Bronchial epithelial cell (primary cell): ENCODE measurements at regions not wholly inside any gene's neighbourhood (a gene's known extent, or its start where the extent isn't known, plus 50 kb on each side); places are given as distances from the start of the nearest gene placed in this dataset.

Experiments used
- DNase-seq: peaks from one replicate; pipeline ENCODE4 v3.0.0-alpha.2; 2010; ENCODE audit warnings: low read depth
- FAIRE-seq: peaks from 2 replicates; lab custom pipeline; 2011; peaks lifted over from hg19 to GRCh38; lab: Jason Lieb, UNC
- H3K27me3 ChIP-seq: 2 replicates; pipeline ENCODE4 v1.5.1; 2011; ENCODE audit warnings: low read length; ENCODE audit not compliant: control insufficient read depth, insufficient read depth
- H3K36me3 ChIP-seq: 2 replicates; pipeline ENCODE4 v1.5.1; 2011; ENCODE audit warnings: low read length; ENCODE audit not compliant: control insufficient read depth, insufficient read depth
- H3K4me3 ChIP-seq: 2 replicates; pipeline ENCODE4 v1.5.1; 2011; ENCODE audit warnings: mild to moderate bottlenecking, low read depth, low read length, control low read depth
- CTCF ChIP-seq: IDR thresholded peaks from 2 replicates; pipeline ENCODE4 v1.5.1; 2011; ENCODE audit warnings: mild to moderate bottlenecking, moderate library complexity, low read length, control low read depth, inconsistent platforms; ENCODE audit not compliant: insufficient read depth, severe bottlenecking

- no peak for TF ChIP-seq CTCF
- DNase-seq = no peak
- FAIRE-seq = no peak
Measured at GRCh38 chr2:40551081-40551480, 99.2 kb upstream of the SLC8A1 start.

DNA sequence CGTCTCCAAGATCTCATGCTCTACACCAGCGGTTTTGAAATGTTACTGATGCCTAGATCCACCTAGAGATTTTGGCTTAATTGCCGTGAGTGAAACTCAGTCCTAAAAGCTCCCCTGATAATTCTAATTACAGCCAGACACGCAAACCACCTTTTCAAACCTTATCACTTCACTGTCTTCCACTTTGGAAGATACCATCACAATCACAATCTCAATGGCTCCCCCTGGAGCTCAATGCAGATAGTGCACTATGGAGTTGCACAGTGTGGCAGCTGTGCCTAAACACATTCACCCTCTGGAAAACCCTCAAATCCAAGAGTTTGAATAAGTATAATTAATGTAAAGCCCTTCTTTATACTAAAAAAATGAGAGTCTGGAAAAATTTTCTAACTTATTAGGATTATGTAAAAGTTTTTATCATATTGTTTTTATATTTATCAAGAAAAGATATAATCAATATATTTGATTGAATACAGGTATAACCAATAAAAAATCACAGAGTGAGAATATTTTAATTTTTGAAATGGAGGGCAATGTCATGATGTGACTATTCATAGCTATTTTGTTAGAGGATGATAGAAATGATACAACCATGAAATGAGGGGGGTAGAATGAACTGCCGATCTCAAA, 102.9 kb upstream of the SLC8A1 start:
- FAIRE-seq (peak; percentile 50), DNase-seq (peak; percentile 49)
- H3K36me3 ChIP-seq = no peaks in the 10 kb centered on the region
- peak; percentile 80 for TF ChIP-seq CTCF
- no peak overlapping the region for H3K4me3 ChIP-seq
- H3K27me3 ChIP-seq = no peaks in the 10 kb centered on the region

More at GRCh38 chr2:40551081-40551480, 99.2 kb upstream of the SLC8A1 start:
- Histone ChIP-seq H3K36me3 (no peaks in the 10 kb centered on the region), H3K27me3 (no peaks in the 10 kb centered on the region), H3K4me3 (no peak overlapping the region)

GRCh38 chr2:40556293-40556692, 104.4 kb upstream of the SLC8A1 start:
- TF ChIP-seq CTCF = no peak
- DNase-seq = no peak
- no peak for FAIRE-seq
- no peaks in the 10 kb centered on the region for H3K27me3 ChIP-seq
- H3K4me3 ChIP-seq = no peak overlapping the region
- no peaks in the 10 kb centered on the region for H3K36me3 ChIP-seq

- FAIRE-seq = no peak
Measured at GRCh38 chr2:40556739-40557138, 104.8 kb upstream of the SLC8A1 start.

DNA sequence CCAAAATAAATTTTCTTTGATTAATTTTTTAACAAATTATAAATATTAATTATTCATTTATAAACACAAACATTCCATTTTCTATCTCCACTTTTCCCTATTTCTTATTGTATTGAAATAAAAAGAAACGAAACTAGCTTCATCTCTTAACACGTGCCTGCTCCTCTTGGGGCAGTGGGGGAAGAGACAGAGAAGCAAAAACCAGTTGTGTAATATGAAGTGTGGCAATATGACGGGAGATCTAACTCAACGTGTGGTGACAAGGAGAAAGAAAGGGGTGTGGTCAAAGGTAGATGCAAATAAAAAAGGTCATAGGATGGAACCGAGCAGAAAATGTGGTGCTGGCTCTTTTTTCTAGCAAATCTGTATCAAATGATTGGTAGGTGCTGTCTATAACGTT, 106.9 kb upstream of the SLC8A1 start:
- TF ChIP-seq CTCF = no peak
- no peak for FAIRE-seq

More at GRCh38 chr2:40556739-40557138, 104.8 kb upstream of the SLC8A1 start:
- TF ChIP-seq CTCF = no peak
- H3K27me3 ChIP-seq = no peaks in the 10 kb centered on the region
- no peak overlapping the region for H3K4me3 ChIP-seq
- no peaks in the 10 kb centered on the region for H3K36me3 ChIP-seq
- DNase-seq = no peak

DNA sequence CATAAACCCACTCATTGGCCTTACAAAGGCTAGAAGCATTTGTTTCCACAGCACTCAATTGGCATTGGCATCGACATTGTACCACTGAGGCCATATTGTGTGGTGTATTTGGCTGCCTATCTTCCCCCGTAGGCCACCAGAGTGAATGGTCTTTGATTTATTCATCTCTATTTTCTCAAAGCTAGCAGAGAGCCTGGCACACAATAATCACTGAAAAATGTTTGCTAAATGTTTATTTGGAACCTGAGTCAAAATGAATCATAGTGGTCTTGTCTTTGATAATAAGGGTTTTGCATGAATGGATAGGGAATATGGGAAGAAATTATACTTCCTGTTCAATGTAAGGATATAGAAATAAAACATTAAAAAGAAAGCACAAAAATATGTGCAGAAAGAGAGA, 107.3 kb upstream of the SLC8A1 start:
- no peak for FAIRE-seq

More for the DNA sequence above, 106.9 kb upstream of the SLC8A1 start:
- Histone ChIP-seq H3K36me3 (no peaks in the 10 kb centered on the region), H3K4me3 (no peak overlapping the region), H3K27me3 (no peaks in the 10 kb centered on the region)
- peak; percentile 4 for DNase-seq

More for the DNA sequence above, 107.3 kb upstream of the SLC8A1 start:
- DNase-seq = peak; percentile 5
- no peak for TF ChIP-seq CTCF
- no peak overlapping the region for H3K4me3 ChIP-seq
- H3K36me3 ChIP-seq = no peaks in the 10 kb centered on the region
- no peaks in the 10 kb centered on the region for H3K27me3 ChIP-seq
